SK-N-SH (cell line): ENCODE measurements at regions not wholly inside any gene's neighbourhood (a gene's known extent, or its start where the extent isn't known, plus 50 kb on each side); places are given as distances from the start of the nearest gene placed in this dataset.

Source experiments
- CTCF ChIA-PET: fragments of 300-600, 350-600 bp; formaldehyde crosslinking; extraction: SDS; loops from one replicate; lab custom pipeline; 2021; lab: Yijun Ruan, JAX
- POLR2A ChIA-PET: fragments of 350-600 bp; sonication (Branson Sonifier 250); formaldehyde crosslinking; extraction: SDS; loops from one replicate; lab custom pipeline; 2020; ENCODE audit warnings: antibody characterized with exemption, inconsistent platforms; lab: Yijun Ruan, JAX
- DNase-seq: peaks from one replicate; pipeline ENCODE4 v3.0.0; 2012
- H2AFZ ChIP-seq: fragments of 200-600 bp; sonication (generic); 2 replicates; pipeline ENCODE4 v1.8.1; 2016; ENCODE audit warnings: antibody characterized with exemption, mild to moderate bottlenecking, low read depth
- H3F3A ChIP-seq: fragments of 200-600 bp; sonication (generic); replicated peaks from 2 replicates; pipeline ENCODE3; 2016; ENCODE audit warnings: antibody characterized with exemption, mild to moderate bottlenecking; ENCODE audit not compliant: insufficient read depth
- H3K27ac ChIP-seq, 2 experiments: fragments of 200-500 bp in 1 of 2; fragments of 200-600 bp in 1 of 2; sonication (Bioruptor generic) in 1 of 2; sonication (generic), shearing (Covaris generic) in 1 of 2; 2 replicates each; pipeline versions ENCODE4 v1.5.1 to v1.6.1; 2014 to 2016; ENCODE audit warnings: low read depth in 2 of 2, inconsistent platforms in 1 of 2, low read length in 1 of 2, mild to moderate bottlenecking in 1 of 2, mixed read lengths in 1 of 2
- H3K27me3 ChIP-seq: fragments of 200-600 bp; sonication (generic), shearing (Covaris generic); 2 replicates; pipeline ENCODE4 v1.6.1; 2016; ENCODE audit warnings: mixed run types; ENCODE audit not compliant: insufficient read depth
- H3K36me3 ChIP-seq, 2 experiments: fragments of 200-500 bp in 1 of 2; fragments of 200-600 bp in 1 of 2; sonication (Bioruptor generic) in 1 of 2; sonication (generic) in 1 of 2; replicated peaks in 1 of 2; 2 replicates each; pipeline versions ENCODE3 to v1.5.1; 2014 to 2016; ENCODE audit warnings: low read length in 1 of 2, mild to moderate bottlenecking in 1 of 2; ENCODE audit not compliant: insufficient read depth in 2 of 2, control insufficient read depth in 1 of 2
- H3K4me1 ChIP-seq, 2 experiments: fragments of 200-500 bp in 1 of 2; fragments of 200-600 bp in 1 of 2; sonication (Bioruptor generic) in 1 of 2; sonication (generic), shearing (Covaris generic) in 1 of 2; 2 replicates each; pipeline versions ENCODE4 v1.5.1 to v1.6.1; 2014 to 2016; ENCODE audit warnings: low read depth in 1 of 2, low read length in 1 of 2, mixed run types in 1 of 2; ENCODE audit not compliant: insufficient read depth in 2 of 2, control insufficient read depth in 1 of 2
- H3K4me2 ChIP-seq: fragments of 200-600 bp; sonication (generic), shearing (Covaris generic); 2 replicates; pipeline ENCODE4 v1.6.1; 2017; ENCODE audit warnings: mixed run types
- H3K4me3 ChIP-seq, 2 experiments: fragments of 200-500 bp in 1 of 2; fragments of 200-600 bp in 1 of 2; sonication (Bioruptor generic) in 1 of 2; sonication (generic), shearing (Covaris generic) in 1 of 2; 2 replicates each; pipeline versions ENCODE4 v1.5.1 to v1.8.1; 2014 to 2016; ENCODE audit warnings: low read depth in 2 of 2, inconsistent platforms in 1 of 2, low read length in 1 of 2, mild to moderate bottlenecking in 1 of 2, mixed read lengths in 1 of 2, moderate library complexity in 1 of 2
- H3K79me2 ChIP-seq: fragments of 200-600 bp; sonication (generic); 2 replicates; pipeline ENCODE4 v1.8.1; 2017; ENCODE audit warnings: mild to moderate bottlenecking; ENCODE audit not compliant: insufficient read depth
- H3K9ac ChIP-seq: fragments of 200-600 bp; sonication (generic); 2 replicates; pipeline ENCODE4 v1.6.1; 2017; ENCODE audit warnings: mixed run types
- H3K9me2 ChIP-seq: fragments of 200-600 bp; sonication (generic); 2 replicates; pipeline ENCODE4 v1.6.1; 2017; ENCODE audit warnings: mixed run types
- H3K9me3 ChIP-seq: fragments of 200-600 bp; sonication (generic); 2 replicates; pipeline ENCODE4 v1.6.1; 2017; ENCODE audit warnings: mixed run types, mild to moderate bottlenecking, moderate library complexity
- H4K20me1 ChIP-seq: fragments of 200-600 bp; sonication (generic); 2 replicates; pipeline ENCODE4 v1.6.1; 2017; ENCODE audit warnings: mild to moderate bottlenecking, mixed run types; ENCODE audit not compliant: insufficient read depth
- ELF1 ChIP-seq: IDR thresholded peaks from 2 replicates; pipeline ENCODE4 v1.4.0; 2012
- EP300 ChIP-seq, 2 experiments: IDR thresholded peaks; 2 replicates each; pipeline versions ENCODE4 v1.4.0 to v1.6.1; 2012; ENCODE audit warnings: borderline replicate concordance in 1 of 2, low read depth in 1 of 2, low read length in 1 of 2
- EZH2phosphoT487 ChIP-seq: fragments of 200-600 bp; sonication (generic); IDR thresholded peaks from 2 replicates; pipeline ENCODE4 v1.6.1; 2017; ENCODE audit warnings: low read depth, mixed run types, mild to moderate bottlenecking, antibody characterized with exemption, moderate library complexity, borderline replicate concordance
- FOSL2 ChIP-seq: IDR thresholded peaks from 2 replicates; pipeline ENCODE4 v1.4.0; 2012; ENCODE audit warnings: low read depth, mild to moderate bottlenecking, moderate library complexity, borderline replicate concordance
- FOXM1 ChIP-seq: IDR thresholded peaks from 2 replicates; pipeline ENCODE4 v1.4.0; 2012; ENCODE audit warnings: low read depth, mild to moderate bottlenecking
- GATA2 ChIP-seq: sonication (generic); formaldehyde crosslinking; IDR thresholded peaks from 2 replicates; pipeline ENCODE4 v1.5.0; 2020; ENCODE audit warnings: mild to moderate bottlenecking, missing genetic modification reagents
- IRF3 ChIP-seq: fragments of 150-350 bp; IDR thresholded peaks from 2 replicates; pipeline ENCODE4 v1.6.1; 2016; ENCODE audit warnings: mild to moderate bottlenecking, low read depth, low read length
- NFIC ChIP-seq: IDR thresholded peaks from 2 replicates; pipeline ENCODE4 v1.4.0; 2012; ENCODE audit warnings: borderline replicate concordance
- NRF1 ChIP-seq: IDR thresholded peaks from 2 replicates; pipeline ENCODE4 v1.6.1; 2012; ENCODE audit warnings: low read depth, mild to moderate bottlenecking, low read length
- PBX3 ChIP-seq: IDR thresholded peaks from 2 replicates; pipeline ENCODE4; 2012
- POLR2AphosphoS5 ChIP-seq: IDR thresholded peaks from 2 replicates; pipeline ENCODE4 v1.6.1; 2012; ENCODE audit warnings: low read depth, low read length
- RCOR1 ChIP-seq: fragments of 150-350 bp; IDR thresholded peaks from 2 replicates; pipeline ENCODE4 v1.6.1; 2017; ENCODE audit warnings: antibody characterized with exemption, low read length
- REST ChIP-seq: IDR thresholded peaks from 2 replicates; pipeline ENCODE4 v1.6.1; 2012; ENCODE audit warnings: mild to moderate bottlenecking, low read depth, low read length, moderate library complexity
- RFX5 ChIP-seq: IDR thresholded peaks from 2 replicates; pipeline ENCODE4 v1.6.1; 2012; ENCODE audit warnings: mild to moderate bottlenecking, improper control_type of control experiment, low read length
- SMC3 ChIP-seq: IDR thresholded peaks from 2 replicates; pipeline ENCODE4 v1.6.1; 2012; ENCODE audit warnings: low read depth, low read length, improper control_type of control experiment
- TAF1 ChIP-seq: IDR thresholded peaks from 2 replicates; pipeline ENCODE4 v1.6.1; 2012; ENCODE audit warnings: low read depth, mild to moderate bottlenecking, low read length, moderate library complexity, borderline replicate concordance
- TEAD4 ChIP-seq: IDR thresholded peaks from 2 replicates; pipeline ENCODE4 v1.4.0; 2012; ENCODE audit warnings: mild to moderate bottlenecking, borderline replicate concordance; ENCODE audit not compliant: insufficient read depth
- USF1 ChIP-seq: IDR thresholded peaks from 2 replicates; pipeline ENCODE4 v1.4.0; 2012; ENCODE audit warnings: low read depth, borderline replicate concordance
- USF2 ChIP-seq: fragments of 150-350 bp; IDR thresholded peaks from 2 replicates; pipeline ENCODE4 v1.6.1; 2017; ENCODE audit warnings: antibody characterized with exemption, low read length, low read depth, borderline replicate concordance
- WGBS: methylation state at CpG from one replicate; pipeline ENCODE4 v1.1.6; 2017; ENCODE audit warnings: low lambda C conversion rate; 5-methylcytosine and 5-hydroxymethylcytosine counted together

- no peak overlapping the region for H3K4me3 ChIP-seq
- no peak for DNase-seq
- no peak overlapping the region for H3K9ac ChIP-seq
- no peaks in the 10 kb centered on the region for H3K9me2 ChIP-seq
- TF ChIP-seq USF1 (no peak), EZH2phosphoT487 (no peak)
- H4K20me1 ChIP-seq, result no peaks in the 10 kb centered on the region
- no peaks in the 10 kb centered on the region for H3K79me2 ChIP-seq
- no peaks in the 10 kb centered on the region for H3F3A ChIP-seq
- no peak overlapping the region for H2AFZ ChIP-seq
- no peaks in the 10 kb centered on the region for H3K9me3 ChIP-seq
- no peaks in the 10 kb centered on the region for H3K4me1 ChIP-seq
- H3K36me3 ChIP-seq, result no peaks in the 10 kb centered on the region
- ChIA-PET POLR2A (no interaction called here), CTCF (interaction anchor here (1.0 kb wide), 1 partner anchor 26 kb away, joined by 3 read pairs; no protein-coding TSS in a partner anchor)
- H3K27ac ChIP-seq, result no peak overlapping the region
- H3K4me2 ChIP-seq, result no peak overlapping the region
- no peaks in the 10 kb centered on the region for H3K27me3 ChIP-seq
- WGBS, result 16% methylated on average over 3 of the region's 3 CpGs
These were observed 73.1 kb upstream of the COL8A1 start for GRCh38 chr3:99565331-99565730.

- POLR2A ChIA-PET, result no interaction called here
- no peaks in the 10 kb centered on the region for H3K9me2 ChIP-seq
- no peaks in the 10 kb centered on the region for H3K27me3 ChIP-seq
- WGBS, result 0% methylated on average over 1 of the region's 1 CpG
- no peak overlapping the region for H3K27ac ChIP-seq
- no peaks in the 10 kb centered on the region for H4K20me1 ChIP-seq
- H3K79me2 ChIP-seq, result no peaks in the 10 kb centered on the region
- no peaks in the 10 kb centered on the region for H3K9me3 ChIP-seq
- H3K4me2 ChIP-seq, result no peak overlapping the region
- H3F3A ChIP-seq, result no peaks in the 10 kb centered on the region
- H3K4me1 ChIP-seq, result no peaks in the 10 kb centered on the region
- no peaks in the 10 kb centered on the region for H3K36me3 ChIP-seq
- no peak overlapping the region for H2AFZ ChIP-seq
- CTCF ChIA-PET, result no interaction called here
- H3K4me3 ChIP-seq, result no peak overlapping the region
- no peak for DNase-seq
- no peak overlapping the region for H3K9ac ChIP-seq
- no peak for TF ChIP-seq REST
- TF ChIP-seq SMC3, result no peak
- no peak for TF ChIP-seq NFIC
- no peak for TF ChIP-seq RCOR1
- TF ChIP-seq NRF1, result no peak
- TF ChIP-seq PBX3, result no peak
- no peak for TF ChIP-seq POLR2AphosphoS5
- no peak for TF ChIP-seq GATA2 (CRISPR knock-in tag)
- TF ChIP-seq FOXM1, result no peak
- no peak for TF ChIP-seq TAF1
- TF ChIP-seq USF2, result no peak
- TF ChIP-seq TEAD4, result no peak
- TF ChIP-seq ELF1, result no peak
- no peak for TF ChIP-seq IRF3
- TF ChIP-seq RFX5, result no peak
- no peak for TF ChIP-seq EP300 (IDR thresholded peaks at IDR 0.05; ENCODE audit: borderline replicate concordance in 1 of 2, low read depth in 1 of 2, low read length in 1 of 2)
- no peak for TF ChIP-seq FOSL2
These were observed 75.3 kb upstream of the COL8A1 start for GRCh38 chr3:99562990-99563607.
